Left colon (tissue), 2 donors: ENCODE measurements at regions not wholly inside any gene's neighbourhood (a gene's known extent, or its start where the extent isn't known, plus 50 kb on each side); places are given as distances from the start of the nearest gene placed in this dataset.

Experiments
- ATAC-seq: fragments of 200-7000 bp; cut with Tn5 transposase; one replicate; pipeline ENCODE4 v1.9.1; 2020; ENCODE audit warnings: mild to moderate bottlenecking, moderate library complexity
- DNase-seq, 2 donors: peaks; one replicate each; pipeline ENCODE4 v3.0.0-alpha.2; 2020
- intact Hi-C, 2 donors: fragments of 100-400 bp; cut with DNase I in 1 of 2; cut with micrococcal nuclease in 1 of 2; formaldehyde crosslinking; loops; one replicate each; pipeline versions ENCODE4 v1.11.2 to v1.14.0; 2022; cut with DNase I, micrococcal nuclease
- donor health status: DM: no; HTN: no; CAD: no.
- donor health status: DM: yes; HTN: yes; CAD: no.

DNA sequence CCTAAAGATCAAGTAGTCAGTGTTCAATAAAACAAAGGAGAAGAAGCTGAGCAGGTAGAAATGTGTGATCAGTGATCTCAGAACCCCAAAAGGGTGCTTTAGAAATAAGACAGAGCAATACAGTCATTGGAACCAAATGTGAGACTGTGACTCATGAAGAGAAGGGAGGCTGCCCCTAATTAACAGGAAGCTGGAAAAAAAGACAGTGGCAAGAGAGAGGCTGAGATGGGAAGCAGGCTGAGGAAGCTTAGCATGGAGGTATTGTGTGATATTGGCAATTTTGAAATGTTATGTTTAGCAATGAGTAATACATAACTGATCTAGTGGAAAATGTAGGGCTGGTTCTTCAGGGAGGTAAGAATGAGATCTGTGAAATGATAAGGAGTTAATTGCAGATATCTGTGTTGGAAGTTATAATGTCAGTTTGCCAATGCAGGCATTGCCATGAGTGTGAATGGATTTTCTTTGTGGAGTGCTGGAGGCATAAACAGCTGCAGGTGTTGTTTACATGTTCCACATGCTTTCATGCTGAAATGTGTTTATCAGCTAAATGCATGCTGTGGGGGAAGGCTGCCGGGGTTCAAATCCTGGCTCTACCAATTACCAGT lies 90.6 kb upstream of the CACNA1E start:
- intact Hi-C loops = no loop called here
- DNase-seq = no peak
- no peak for ATAC-seq

DNA sequence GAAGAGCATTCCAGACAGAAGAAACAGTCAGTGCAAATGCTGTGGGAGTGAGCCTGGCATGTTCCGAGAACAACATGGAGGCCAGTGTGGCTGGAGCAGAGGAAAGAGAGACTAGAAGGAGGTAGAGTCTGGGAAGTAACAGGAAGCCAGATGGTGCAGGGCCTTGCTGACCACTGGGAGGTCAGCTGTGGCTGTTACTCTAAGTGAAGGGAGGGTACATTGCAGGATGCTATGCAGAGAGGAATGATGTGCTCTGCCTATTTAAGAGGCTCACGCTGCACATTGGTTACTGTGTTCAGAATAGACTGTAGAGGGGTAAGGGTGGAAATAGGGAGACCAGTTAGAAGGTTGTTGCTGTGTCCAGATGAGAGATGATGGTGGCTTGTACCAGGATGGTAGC lies 88.6 kb upstream of the CACNA1E start:
- DNase-seq = no peak
- intact Hi-C loops = no loop called here
- ATAC-seq = no peak

DNA sequence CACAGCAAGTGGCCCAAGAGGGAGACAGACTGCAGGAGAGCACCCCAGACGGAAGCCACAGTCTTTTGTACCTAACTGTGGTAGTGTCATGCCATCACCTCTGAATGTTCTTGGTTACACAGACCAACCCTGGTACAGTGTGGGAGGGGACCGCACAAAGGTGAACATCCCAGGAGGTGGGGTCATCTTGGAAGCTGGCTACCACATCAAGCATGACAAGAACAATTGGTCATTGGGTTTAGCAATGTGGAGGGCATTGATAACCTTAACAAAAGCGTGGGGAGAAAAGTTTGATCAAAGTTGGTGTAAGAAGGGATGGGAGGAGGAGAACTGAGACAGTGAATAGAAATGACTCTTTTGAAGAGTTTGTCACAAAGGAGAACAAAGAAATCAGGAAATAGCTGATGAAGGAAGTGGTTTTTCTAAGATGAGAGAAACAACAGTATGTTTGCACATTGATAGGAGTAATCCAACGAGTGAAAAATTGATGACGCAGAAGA lies 87.1 kb upstream of the CACNA1E start:
- DNase-seq (no peak), ATAC-seq (no peak)
- intact Hi-C loops = no loop called here

DNA sequence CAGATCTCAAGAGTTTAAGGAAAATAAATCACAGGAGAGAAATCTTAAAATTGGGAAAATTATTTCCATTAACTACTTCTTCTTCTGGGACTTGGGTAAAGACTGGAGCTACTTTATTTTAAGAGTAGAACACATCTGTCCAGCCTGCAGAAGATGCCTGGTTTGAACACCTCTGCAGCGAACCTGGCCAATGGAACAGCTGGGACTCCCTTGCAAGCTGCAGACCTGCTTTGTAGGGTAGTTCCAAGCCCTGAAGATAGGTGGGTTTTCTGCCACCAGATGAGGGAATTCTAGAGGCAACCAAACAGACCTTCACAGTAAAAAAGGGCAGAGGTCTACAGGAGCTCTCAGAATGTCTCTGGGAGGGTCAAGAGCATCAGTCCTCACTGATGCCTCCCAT lies 86.5 kb upstream of the CACNA1E start:
- DNase-seq (no peak), ATAC-seq (no peak)
- intact Hi-C loops = no loop called here

DNA sequence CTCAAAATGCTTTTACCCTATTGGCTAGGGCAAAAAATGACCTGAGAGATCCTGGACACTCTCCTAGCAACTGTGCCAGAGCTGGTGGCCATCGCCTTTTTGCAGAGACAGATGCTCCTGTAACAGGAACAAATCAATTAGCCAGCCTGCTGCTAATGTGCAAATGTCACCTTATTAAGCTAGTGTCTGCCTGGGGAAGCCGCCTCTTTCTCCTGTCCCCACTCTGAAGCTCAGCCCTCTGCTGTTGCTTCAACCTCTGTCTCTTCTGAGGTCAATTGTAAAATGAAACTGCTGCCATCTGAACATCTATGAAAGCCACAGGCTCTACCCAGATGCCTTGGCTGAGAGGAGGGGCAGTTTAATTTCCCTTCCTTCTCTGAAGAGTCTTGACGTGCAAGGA lies 85.5 kb upstream of the CACNA1E start:
- DNase-seq (no peak), ATAC-seq (no peak)
- intact Hi-C loops = no loop called here

DNA sequence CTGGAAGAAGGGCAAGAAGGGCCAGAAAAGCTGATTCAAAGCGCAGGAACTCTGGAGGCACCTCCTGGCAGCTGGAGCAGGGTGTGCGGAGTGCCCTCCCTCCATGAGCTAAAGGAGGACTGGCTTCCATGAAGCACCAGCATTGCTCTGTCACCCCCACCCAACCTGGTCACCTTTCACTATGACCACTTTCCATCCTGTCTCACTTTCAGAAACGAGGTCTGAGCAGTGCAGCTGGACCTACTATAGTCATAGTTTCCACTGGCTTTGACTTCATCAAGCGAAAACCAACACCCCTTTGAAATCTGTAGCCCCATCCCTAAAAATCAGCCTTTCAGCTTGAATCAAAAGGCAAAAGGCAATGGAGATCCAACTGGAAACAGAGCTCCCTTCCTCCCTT lies 84.8 kb upstream of the CACNA1E start:
- ATAC-seq = no peak
- intact Hi-C loops = no loop called here
- no peak for DNase-seq

DNA sequence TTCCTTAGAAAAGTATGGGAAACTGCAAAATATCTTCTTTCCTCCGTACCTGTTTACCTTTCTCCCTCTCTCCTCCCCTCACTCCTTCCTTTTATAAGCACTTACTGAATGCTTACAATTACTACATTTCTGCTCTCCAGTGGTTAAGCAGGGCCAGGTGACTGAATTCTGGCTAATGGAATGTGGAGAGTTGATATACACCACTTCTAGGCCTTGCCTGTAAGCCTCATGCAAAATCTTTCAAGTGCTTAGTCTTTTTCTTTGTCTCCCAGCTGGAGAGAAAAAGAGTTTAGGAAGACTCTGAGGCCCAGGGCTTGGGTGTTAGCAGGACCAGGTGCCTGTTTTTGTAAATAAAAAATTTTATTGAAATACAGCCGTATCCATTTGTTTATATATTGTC lies 77.7 kb upstream of the CACNA1E start:
- ATAC-seq (no peak), DNase-seq (no peak)
- intact Hi-C loops = no loop called here

DNA sequence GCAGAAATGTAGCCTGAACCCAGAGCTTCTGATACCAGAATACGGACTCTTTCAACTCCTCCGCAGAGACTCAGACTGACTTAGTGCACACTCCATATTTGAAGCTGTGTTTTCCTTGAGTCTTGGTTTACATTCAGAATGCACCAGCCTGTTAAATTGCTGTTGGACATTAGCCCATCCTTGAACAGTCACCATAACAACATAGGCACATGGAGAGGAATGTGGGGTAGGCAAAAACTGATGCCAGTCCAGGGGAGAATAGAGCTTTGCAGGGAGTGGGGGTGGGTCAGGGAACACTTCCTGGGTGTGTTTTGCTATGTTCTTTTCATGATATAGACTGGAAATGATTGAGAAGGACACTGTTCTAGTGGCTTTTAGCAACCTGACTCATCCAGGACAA lies 76.3 kb upstream of the CACNA1E start:
- ATAC-seq (no peak), DNase-seq (no peak)
- intact Hi-C loops = no loop called here

DNA sequence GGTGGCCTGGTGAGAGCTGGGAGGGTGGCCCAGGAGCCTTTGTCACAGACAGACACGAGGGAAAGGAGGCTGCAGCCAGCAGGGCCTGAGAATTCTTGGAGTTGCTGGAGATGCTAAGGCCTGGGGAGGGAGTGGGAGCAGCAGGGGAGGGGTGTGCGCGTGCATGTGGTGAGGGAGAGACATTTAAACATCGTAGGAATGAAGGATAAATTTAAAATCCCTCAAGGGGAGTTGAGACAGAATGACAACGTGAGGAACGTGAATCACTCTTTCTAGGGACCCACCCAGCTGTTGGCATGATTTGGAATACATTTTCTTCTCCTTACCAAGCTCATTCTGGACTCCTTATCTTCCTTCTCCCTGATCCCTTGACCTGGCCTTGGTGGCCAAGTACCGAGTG lies 73.3 kb upstream of the CACNA1E start:
- ATAC-seq (no peak), DNase-seq (no peak)
- intact Hi-C loops = no loop called here

DNA sequence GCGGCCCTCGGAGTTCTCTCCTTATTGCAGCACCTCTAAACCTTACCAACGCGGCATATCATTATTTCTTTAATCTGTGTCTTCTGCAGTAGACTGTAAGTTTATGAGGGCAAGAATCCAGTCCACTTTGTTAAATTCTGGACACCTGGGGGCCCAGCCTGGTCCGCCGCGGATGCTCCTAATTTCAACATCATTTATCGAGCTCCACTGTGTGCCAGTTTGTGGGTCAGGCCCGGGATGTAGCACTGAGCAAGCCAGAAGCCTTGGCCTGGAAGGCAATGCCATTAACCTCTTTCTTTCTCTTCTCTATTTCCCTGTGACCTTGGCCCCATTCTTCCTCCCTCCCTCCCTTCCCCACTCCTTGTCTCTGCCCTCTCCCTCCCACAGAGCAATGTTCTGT lies 70.6 kb upstream of the CACNA1E start:
- no peak for ATAC-seq
- intact Hi-C loops = no loop called here
- no peak for DNase-seq

DNA sequence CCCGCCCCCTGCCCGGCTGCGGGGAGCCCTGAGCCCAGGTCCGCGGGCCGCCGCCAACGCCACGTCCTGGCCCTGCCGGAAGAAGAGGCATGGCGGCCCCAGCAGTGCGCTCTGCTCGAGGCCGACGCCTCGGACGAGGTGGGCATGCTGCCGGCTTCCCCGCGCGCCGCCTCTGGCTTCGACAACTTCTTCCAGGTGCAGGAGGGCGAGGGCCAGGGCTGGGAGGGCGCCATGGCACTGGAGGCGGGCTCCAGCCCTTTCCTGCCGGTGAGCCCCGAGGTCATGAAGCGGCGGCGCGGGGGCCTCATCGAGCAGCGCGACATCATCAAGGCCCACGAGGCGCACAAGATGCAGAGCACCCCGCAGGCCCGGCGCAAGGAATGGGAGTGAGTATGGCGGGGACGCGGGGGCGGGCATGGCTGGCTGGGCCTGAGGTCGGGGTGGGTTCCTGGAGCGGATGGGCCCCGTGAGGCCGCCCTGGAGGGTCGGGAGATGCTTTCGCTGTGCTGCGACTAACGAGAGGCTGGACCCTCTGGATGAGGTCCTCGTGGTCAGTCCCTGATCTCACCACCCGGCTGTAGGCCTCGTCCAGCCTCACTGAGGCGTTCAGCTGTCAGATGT lies 70.0 kb upstream of the CACNA1E start:
- intact Hi-C loops = no loop called here
- DNase-seq (no peak), ATAC-seq (no peak)

DNA sequence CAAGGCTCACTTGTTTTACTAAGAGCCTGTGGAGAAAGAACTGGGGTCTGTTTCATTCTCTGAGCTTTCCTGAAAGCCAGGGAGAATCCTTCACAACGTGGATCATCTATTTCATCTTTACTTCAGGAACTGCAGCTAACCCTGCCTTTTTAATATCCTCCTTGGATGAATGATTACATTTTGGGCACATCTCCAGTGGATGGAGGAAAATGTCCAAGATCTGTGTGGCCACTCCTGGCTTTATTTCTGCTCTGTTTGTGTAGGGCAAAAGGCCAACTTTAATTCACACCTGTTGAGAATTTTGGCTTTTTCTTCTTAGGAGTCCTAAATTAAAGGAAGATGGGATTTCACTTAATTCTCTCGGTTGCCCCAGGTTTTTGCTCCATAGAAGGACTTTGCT lies 69.5 kb upstream of the CACNA1E start:
- intact Hi-C loops = no loop called here
- ATAC-seq (no peak), DNase-seq (no peak)

DNA sequence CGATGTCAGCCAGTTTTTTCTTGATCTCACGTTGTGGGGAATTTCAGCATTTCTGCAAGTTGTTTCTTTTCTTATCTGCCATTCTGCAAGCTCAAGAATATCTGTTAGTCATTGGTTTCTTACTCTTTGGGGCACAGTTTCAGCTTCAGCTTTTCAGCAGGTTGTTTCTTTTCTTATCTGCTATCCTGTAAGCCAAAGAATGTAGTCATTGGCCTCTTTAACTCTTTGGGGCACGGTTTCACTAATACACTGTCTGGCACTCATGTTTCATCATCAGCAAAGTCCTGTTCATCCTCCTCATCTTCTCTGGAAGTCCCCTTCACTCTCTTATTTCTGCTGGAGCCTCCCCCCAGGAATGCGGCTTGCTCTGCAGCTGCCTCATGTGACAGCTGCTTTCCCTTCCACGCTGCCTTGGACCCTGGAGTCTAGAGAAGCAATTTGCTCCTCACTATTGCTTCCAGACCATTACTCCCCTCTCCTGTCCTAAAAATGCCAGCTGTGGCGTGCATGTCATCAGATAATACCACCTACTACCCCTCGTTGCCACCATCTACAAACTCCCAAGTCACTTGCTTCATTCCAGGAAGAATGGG lies 67.0 kb upstream of the CACNA1E start:
- no peak for ATAC-seq
- intact Hi-C loops = no loop called here
- no peak for DNase-seq

DNA sequence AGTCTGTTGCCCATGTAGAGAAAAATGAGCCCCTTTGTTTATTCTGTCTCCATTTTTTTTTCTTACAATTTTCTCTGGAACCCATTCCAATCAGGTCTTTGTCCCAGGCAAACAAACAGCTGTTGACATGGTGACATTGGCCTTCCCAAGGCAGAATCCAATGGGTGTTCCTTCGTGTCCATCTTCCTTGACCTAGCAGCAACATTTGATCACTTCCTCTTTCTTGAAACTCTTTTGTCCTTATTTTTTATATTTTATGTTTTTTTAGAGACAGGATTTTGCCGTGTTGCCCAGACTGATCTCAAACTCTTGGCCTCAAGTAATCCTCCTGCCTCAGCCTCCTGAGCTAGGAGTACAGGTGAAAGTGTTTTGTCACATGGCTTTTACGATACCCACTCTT lies 65.4 kb upstream of the CACNA1E start:
- intact Hi-C loops = no loop called here
- DNase-seq (no peak), ATAC-seq (no peak)

DNA sequence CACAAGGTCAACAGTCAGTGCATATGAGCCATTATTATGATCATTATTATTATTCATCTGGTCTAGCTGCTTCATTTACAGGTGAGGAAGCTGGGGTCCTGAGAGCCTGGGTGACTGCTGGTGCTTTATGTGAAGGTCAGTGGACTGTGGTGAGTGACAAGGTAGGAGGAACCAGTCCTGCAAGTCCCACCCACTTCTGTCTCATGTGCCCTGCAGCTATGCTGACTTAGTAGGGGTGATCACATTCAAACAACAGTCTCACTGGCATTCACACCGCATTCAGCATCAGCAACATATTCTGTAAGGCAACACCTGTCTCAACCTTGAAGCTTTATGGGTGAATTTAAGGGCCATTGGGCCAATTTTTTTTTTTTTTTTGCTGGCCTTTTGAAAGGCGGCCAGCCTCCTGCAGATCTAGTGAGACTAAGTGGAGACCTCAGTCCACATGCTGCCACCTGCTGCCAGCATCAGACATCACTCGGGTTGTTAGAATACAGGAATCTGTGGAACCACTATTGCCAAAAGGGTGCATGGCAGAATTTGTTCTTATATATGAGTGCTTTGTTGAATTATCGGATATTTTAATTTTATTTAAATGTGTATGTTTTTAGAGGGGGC lies 59.9 kb upstream of the CACNA1E start:
- ATAC-seq (peak; percentile 59), DNase-seq (peak in 1 of 2 donors; percentile 42)
- intact Hi-C loops = no loop called here

DNA sequence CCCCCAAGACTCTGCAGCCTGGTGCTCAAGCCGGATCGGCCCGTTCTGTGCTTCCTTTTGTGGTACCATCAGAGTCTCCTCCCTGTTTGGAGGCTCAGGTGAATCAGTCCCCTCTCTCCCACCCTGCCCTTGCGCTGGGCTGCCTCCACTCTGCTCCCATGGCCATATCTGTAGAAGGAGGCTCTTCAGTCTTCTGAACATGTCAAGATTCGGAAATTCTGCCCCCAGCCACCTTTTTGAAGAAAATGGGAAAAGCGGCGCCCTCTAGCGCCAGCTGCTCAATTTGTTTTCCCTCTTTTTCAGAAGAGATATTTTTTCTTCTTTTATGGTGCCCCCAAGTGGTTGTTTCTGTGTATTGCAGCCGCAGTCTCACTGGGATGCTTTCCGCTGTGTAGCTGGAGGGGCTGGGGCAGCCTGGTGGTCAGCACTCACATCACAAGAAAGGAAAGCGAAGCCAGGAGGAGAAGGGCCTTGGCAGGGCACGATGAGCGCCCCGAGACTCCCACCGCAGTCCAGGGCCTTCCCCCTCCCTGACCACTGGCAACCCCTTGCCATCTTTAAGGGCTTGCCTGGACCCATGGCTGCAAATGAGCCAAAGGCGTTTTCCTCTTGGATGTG lies 58.4 kb upstream of the CACNA1E start:
- intact Hi-C loops = loop anchor here (5.0 kb wide), 2 partner anchors 233 to 238 kb away; no protein-coding TSS in a partner anchor
- ATAC-seq (peak; percentile 56), DNase-seq (peak; percentile 47 to 83)

DNA sequence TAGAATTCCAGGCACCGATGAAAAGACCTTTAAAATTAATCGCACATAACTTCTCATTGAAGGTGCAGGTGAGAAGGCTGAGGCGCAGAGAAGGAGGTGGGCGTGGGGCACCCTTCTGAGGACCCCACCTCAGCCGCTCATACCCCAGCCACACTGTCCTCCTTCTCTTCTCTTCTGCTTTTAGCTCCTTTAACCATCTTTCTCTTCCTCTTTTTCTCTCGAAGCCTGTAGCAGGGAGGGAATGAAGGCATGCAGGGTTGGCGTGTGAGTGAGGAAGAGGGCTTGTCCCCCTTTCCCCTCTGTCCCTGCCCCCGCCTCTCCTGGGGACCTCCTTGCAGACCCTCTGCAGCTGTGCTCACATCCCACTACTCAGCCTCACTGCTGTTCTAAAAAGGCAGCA lies 57.8 kb upstream of the CACNA1E start:
- intact Hi-C loops = loop anchor here (5.0 kb wide), 2 partner anchors 233 to 238 kb away; no protein-coding TSS in a partner anchor
- ATAC-seq (no peak), DNase-seq (no peak)

DNA sequence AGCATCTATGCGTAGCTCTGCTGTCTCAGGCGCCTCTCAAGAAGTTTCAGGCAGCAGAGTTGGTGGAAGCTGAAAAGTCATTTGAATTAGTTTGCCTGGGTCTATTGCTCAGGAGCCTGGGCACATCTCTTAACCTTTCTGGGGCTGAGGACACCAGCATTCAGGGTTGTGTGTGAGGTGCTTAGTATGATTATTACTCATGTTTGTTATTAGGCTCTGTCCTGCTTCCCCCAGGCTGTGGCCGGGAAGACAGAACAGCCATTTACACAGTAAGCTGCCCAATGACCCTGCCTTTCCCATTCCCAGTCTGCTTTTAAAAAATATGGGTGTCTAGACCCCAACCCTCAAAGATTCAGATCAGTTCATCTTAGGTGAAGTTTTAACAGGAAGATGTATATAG lies 53.9 kb upstream of the CACNA1E start:
- no peak for DNase-seq
- no peak for ATAC-seq
- intact Hi-C loops = loop anchor here (5.0 kb wide), 2 partner anchors 237 to 242 kb away; no protein-coding TSS in a partner anchor

DNA sequence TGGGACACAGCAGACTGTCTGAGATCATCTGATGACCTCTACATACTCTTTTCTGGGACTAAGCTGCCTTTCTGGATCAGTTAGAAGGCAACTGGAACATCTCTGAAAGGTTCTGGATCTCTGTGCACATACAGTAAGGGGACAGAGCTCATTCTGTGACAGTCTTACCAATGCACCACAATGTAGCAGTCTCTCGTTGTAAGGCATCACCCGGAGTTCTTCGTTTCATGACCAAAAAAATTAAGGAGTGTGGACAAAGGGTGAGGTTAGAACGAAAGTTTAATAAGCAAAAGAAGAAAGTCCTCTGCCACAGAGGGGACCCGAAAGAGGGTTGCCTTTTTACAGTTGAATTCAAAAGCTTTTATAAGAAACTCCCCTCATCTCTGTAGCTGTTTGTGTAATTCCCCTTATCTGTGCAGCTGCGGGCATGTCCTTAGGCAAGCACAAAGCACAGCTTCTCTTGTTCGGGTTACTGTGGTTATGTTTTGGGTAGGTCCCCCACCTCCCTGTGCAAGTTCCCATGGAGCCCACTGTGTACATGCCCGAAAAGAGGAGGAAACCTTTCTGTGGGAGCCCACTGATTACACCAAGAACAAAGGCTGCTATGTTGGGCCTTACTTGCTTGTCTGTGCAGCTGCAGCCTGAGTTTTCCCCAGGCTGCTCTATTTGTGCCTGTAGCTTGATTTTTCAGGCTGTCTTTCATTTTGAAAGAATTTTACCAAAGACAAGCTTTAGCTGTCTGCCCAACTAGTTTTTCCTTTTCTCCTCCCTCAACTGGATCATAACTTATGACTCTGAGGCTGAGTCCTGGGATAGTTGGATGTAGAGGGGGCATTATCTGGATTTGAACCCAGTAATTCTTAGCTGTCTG lies 53.1 kb upstream of the CACNA1E start:
- ATAC-seq (no peak), DNase-seq (no peak)
- intact Hi-C loops = no loop called here
